ENCODE measurements at regions not wholly inside any gene's neighbourhood (a gene's known extent, or its start where the extent isn't known, plus 50 kb on each side); places are given as distances from the start of the nearest gene placed in this dataset.

DNA sequence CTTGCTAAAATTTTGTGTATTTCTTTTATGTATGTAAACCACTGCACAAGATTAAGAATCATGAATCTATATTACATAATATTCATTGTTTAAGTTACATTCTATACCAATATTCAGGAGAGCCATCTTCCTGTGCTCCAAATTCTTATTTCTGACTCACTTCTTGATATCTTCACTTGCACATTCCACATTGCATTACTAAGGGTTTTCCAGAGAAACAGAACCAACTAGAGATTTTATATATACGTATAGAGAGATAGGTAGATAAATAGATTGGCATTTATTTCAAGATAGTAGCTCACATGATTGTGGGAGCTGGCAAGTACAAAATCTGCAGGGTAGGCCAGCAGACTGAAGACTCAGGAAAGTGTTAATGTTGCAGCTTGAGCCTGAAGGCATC lies 222.2 kb upstream of the PRSS16 start:
- Histone ChIP-seq H3F3A (ENCODE audit: insufficient read depth, low read length) (no peaks in the 10 kb centered on the region), H4K20me1 (ENCODE audit: insufficient read depth, low read length) (no peaks in the 10 kb centered on the region), H2AFZ (ENCODE audit: low read length) (no peak overlapping the region), H3K27ac (ENCODE audit: low read depth, low read length, poor library complexity, severe bottlenecking) (no peak overlapping the region), H3K9me3 (ENCODE audit: low read length) (no peaks in the 10 kb centered on the region), H3K36me3 (ENCODE audit: insufficient read depth, low read length) (no peaks in the 10 kb centered on the region), H3K4me2 (ENCODE audit: low read length) (no peak overlapping the region), H3K27me3 (ENCODE audit: insufficient read depth, low read length) (no peaks in the 10 kb centered on the region), H3K9me2 (ENCODE audit: low read depth, low read length) (no peaks in the 10 kb centered on the region), H3K79me2 (ENCODE audit: insufficient read depth, low read length) (no peaks in the 10 kb centered on the region), H3K4me3 (ENCODE audit: low read depth, low read length, poor library complexity, severe bottlenecking) (no peak overlapping the region), H3K4me1 (ENCODE audit: insufficient read depth, low read length, severe bottlenecking) (no peaks in the 10 kb centered on the region), H3K9ac (ENCODE audit: low read length) (no peak overlapping the region)
- TF ChIP-seq, protein P1, sequence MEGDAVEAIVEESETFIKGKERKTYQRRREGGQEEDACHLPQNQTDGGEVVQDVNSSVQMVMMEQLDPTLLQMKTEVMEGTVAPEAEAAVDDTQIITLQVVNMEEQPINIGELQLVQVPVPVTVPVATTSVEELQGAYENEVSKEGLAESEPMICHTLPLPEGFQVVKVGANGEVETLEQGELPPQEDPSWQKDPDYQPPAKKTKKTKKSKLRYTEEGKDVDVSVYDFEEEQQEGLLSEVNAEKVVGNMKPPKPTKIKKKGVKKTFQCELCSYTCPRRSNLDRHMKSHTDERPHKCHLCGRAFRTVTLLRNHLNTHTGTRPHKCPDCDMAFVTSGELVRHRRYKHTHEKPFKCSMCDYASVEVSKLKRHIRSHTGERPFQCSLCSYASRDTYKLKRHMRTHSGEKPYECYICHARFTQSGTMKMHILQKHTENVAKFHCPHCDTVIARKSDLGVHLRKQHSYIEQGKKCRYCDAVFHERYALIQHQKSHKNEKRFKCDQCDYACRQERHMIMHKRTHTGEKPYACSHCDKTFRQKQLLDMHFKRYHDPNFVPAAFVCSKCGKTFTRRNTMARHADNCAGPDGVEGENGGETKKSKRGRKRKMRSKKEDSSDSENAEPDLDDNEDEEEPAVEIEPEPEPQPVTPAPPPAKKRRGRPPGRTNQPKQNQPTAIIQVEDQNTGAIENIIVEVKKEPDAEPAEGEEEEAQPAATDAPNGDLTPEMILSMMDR (IDR thresholded peaks at IDR 0.05; ENCODE audit: low read length): no peak
- TF ChIP-seq EZH2 (IDR thresholded peaks at IDR 0.05; ENCODE audit: borderline replicate concordance, low read length): no peak

GRCh38 chr6:27026361-27026760 lies 221.1 kb upstream of the PRSS16 start:
- Histone ChIP-seq H3K9ac (ENCODE audit: low read length) (no peak overlapping the region), H3K79me2 (ENCODE audit: insufficient read depth, low read length) (no peaks in the 10 kb centered on the region), H3K4me3 (ENCODE audit: low read depth, low read length, poor library complexity, severe bottlenecking) (no peak overlapping the region), H4K20me1 (ENCODE audit: insufficient read depth, low read length) (no peaks in the 10 kb centered on the region), H2AFZ (ENCODE audit: low read length) (no peak overlapping the region), H3K9me3 (ENCODE audit: low read length) (no peaks in the 10 kb centered on the region), H3K9me2 (ENCODE audit: low read depth, low read length) (no peaks in the 10 kb centered on the region), H3K4me1 (ENCODE audit: insufficient read depth, low read length, severe bottlenecking) (no peaks in the 10 kb centered on the region), H3K4me2 (ENCODE audit: low read length) (no peak overlapping the region), H3K27me3 (ENCODE audit: insufficient read depth, low read length) (no peaks in the 10 kb centered on the region), H3K27ac (ENCODE audit: low read depth, low read length, poor library complexity, severe bottlenecking) (no peak overlapping the region), H3K36me3 (ENCODE audit: insufficient read depth, low read length) (no peaks in the 10 kb centered on the region), H3F3A (ENCODE audit: insufficient read depth, low read length) (no peaks in the 10 kb centered on the region)
- no peak for TF ChIP-seq EZH2 (IDR thresholded peaks at IDR 0.05; ENCODE audit: borderline replicate concordance, low read length)
- TF ChIP-seq, protein P1 (IDR thresholded peaks at IDR 0.05; ENCODE audit: low read length): no peak

- Histone ChIP-seq H3K4me3 (ENCODE audit: low read depth, low read length, poor library complexity, severe bottlenecking) (no peak overlapping the region), H3K79me2 (ENCODE audit: insufficient read depth, low read length) (no peaks in the 10 kb centered on the region), H3K4me2 (ENCODE audit: low read length) (no peak overlapping the region), H3K9ac (ENCODE audit: low read length) (no peak overlapping the region), H3K4me1 (ENCODE audit: insufficient read depth, low read length, severe bottlenecking) (no peaks in the 10 kb centered on the region), H3K9me3 (ENCODE audit: low read length) (no peaks in the 10 kb centered on the region), H3K9me2 (ENCODE audit: low read depth, low read length) (no peaks in the 10 kb centered on the region), H3F3A (ENCODE audit: insufficient read depth, low read length) (no peaks in the 10 kb centered on the region), H3K36me3 (ENCODE audit: insufficient read depth, low read length) (no peaks in the 10 kb centered on the region), H3K27ac (ENCODE audit: low read depth, low read length, poor library complexity, severe bottlenecking) (no peak overlapping the region), H3K27me3 (ENCODE audit: insufficient read depth, low read length) (no peaks in the 10 kb centered on the region), H2AFZ (ENCODE audit: low read length) (no peak overlapping the region), H4K20me1 (ENCODE audit: insufficient read depth, low read length) (no peaks in the 10 kb centered on the region)
- no peak for TF ChIP-seq EZH2 (IDR thresholded peaks at IDR 0.05; ENCODE audit: borderline replicate concordance, low read length)
Measured at GRCh38 chr6:27031302-27031701, 216.2 kb upstream of the PRSS16 start.

- Histone ChIP-seq H3K9me2 (ENCODE audit: low read depth, low read length) (no peaks in the 10 kb centered on the region), H3K36me3 (ENCODE audit: insufficient read depth, low read length) (no peaks in the 10 kb centered on the region), H3K27ac (ENCODE audit: low read depth, low read length, poor library complexity, severe bottlenecking) (no peak overlapping the region), H3K79me2 (ENCODE audit: insufficient read depth, low read length) (no peaks in the 10 kb centered on the region), H3F3A (ENCODE audit: insufficient read depth, low read length) (no peaks in the 10 kb centered on the region), H4K20me1 (ENCODE audit: insufficient read depth, low read length) (no peaks in the 10 kb centered on the region), H3K27me3 (ENCODE audit: insufficient read depth, low read length) (no peaks in the 10 kb centered on the region), H2AFZ (ENCODE audit: low read length) (no peak overlapping the region), H3K9ac (ENCODE audit: low read length) (no peak overlapping the region), H3K4me2 (ENCODE audit: low read length) (no peak overlapping the region), H3K4me3 (ENCODE audit: low read depth, low read length, poor library complexity, severe bottlenecking) (no peak overlapping the region), H3K9me3 (ENCODE audit: low read length) (no peaks in the 10 kb centered on the region), H3K4me1 (ENCODE audit: insufficient read depth, low read length, severe bottlenecking) (no peaks in the 10 kb centered on the region)
- TF ChIP-seq, protein P1 (IDR thresholded peaks at IDR 0.05; ENCODE audit: low read length): no peak
- TF ChIP-seq EZH2 (IDR thresholded peaks at IDR 0.05; ENCODE audit: borderline replicate concordance, low read length): no peak
Measured at GRCh38 chr6:27038498-27038897, 209.0 kb upstream of the PRSS16 start.

Data from OCI-LY1 (cell line).